NCI-H1417 (cell line): ENCODE measurements at regions not wholly inside any gene's neighbourhood (a gene's known extent, or its start where the extent isn't known, plus 50 kb on each side); places are given as distances from the start of the nearest gene placed in this dataset.

Experiments
- DNase-seq, 3 experiments: peaks; one replicate each; lab custom pipeline; 2025; lab: John Stamatoyannopoulos, UW

- no peak for DNase-seq
These were observed 431.0 kb upstream of the MKI67 start for GRCh38 chr10:128557149-128557710.

- no peak for DNase-seq
These were observed 434.2 kb upstream of the MKI67 start for GRCh38 chr10:128560406-128560805.

- no peak for DNase-seq
These were observed 434.8 kb upstream of the MKI67 start for GRCh38 chr10:128560993-128561392.

- DNase-seq = no peak
These were observed 437.2 kb upstream of the MKI67 start for GRCh38 chr10:128563387-128563786.

GRCh38 chr10:128563904-128564303 is 437.7 kb upstream of the MKI67 start:
- DNase-seq = no peak

GRCh38 chr10:128566361-128566968 is 440.2 kb upstream of the MKI67 start:
- DNase-seq = no peak

- no peak for DNase-seq
These were observed 441.3 kb upstream of the MKI67 start for GRCh38 chr10:128567551-128567950.

- DNase-seq = no peak
These were observed 441.8 kb upstream of the MKI67 start for GRCh38 chr10:128568041-128568440.

- no peak for DNase-seq
These were observed 442.3 kb upstream of the MKI67 start for GRCh38 chr10:128568491-128568890.

- no peak for DNase-seq
These were observed 443.0 kb upstream of the MKI67 start for GRCh38 chr10:128568990-128569945.

GRCh38 chr10:128570319-128570995 is 444.2 kb upstream of the MKI67 start:
- DNase-seq = no peak

- no peak for DNase-seq
These were observed 444.8 kb upstream of the MKI67 start for GRCh38 chr10:128571071-128571470.

- DNase-seq = no peak
These were observed 445.5 kb upstream of the MKI67 start for GRCh38 chr10:128571745-128572144.

GRCh38 chr10:128572696-128573095 is 446.5 kb upstream of the MKI67 start:
- DNase-seq = no peak

- DNase-seq = no peak
These were observed 447.1 kb upstream of the MKI67 start for GRCh38 chr10:128573281-128573845.

- no peak for DNase-seq
These were observed 447.8 kb upstream of the MKI67 start for GRCh38 chr10:128573986-128574385.

GRCh38 chr10:128574581-128575210 is 448.5 kb upstream of the MKI67 start:
- no peak for DNase-seq

GRCh38 chr10:128575761-128576160 is 449.5 kb upstream of the MKI67 start:
- no peak for DNase-seq

GRCh38 chr10:128576336-128576735 is 450.1 kb upstream of the MKI67 start:
- no peak for DNase-seq

- no peak for DNase-seq
These were observed 450.9 kb upstream of the MKI67 start for GRCh38 chr10:128576943-128577670.
